DMS 273 (cell line): ENCODE measurements at regions not wholly inside any gene's neighbourhood (a gene's known extent, or its start where the extent isn't known, plus 50 kb on each side); places are given as distances from the start of the nearest gene placed in this dataset.
"Not testable (repeated sequence)": the region's sequence is repeated elsewhere in the genome, so short reads cannot be mapped to it uniquely, and the experiment has no call there.

Source experiments
- DNase-seq: peaks from one replicate; lab custom pipeline; 2025; ENCODE audit not compliant: unreplicated experiment; lab: John Stamatoyannopoulos, UW

- DNase-seq: peak; percentile 43
Measured at GRCh38 chr14:77985211-77985615, 185.0 kb upstream of the NRXN3 start.

GRCh38 chr14:77986773-77987172 is 183.4 kb upstream of the NRXN3 start:
- DNase-seq: no peak

GRCh38 chr14:77988096-77988870 is 181.9 kb upstream of the NRXN3 start:
- no peak for DNase-seq

GRCh38 chr14:77988970-77989369 is 181.2 kb upstream of the NRXN3 start:
- DNase-seq: no peak

- DNase-seq: no peak
Measured at GRCh38 chr14:77989441-77989991, 180.7 kb upstream of the NRXN3 start.

GRCh38 chr14:77990337-77990736 is 179.8 kb upstream of the NRXN3 start:
- DNase-seq: no peak

GRCh38 chr14:77991128-77991772 is 178.9 kb upstream of the NRXN3 start:
- peak; percentile 56 for DNase-seq

- no peak for DNase-seq
Measured at GRCh38 chr14:78005325-78005724, 164.8 kb upstream of the NRXN3 start.

- no peak for DNase-seq
Measured at GRCh38 chr14:78007160-78007559, 163.0 kb upstream of the NRXN3 start.

- no peak for DNase-seq
Measured at GRCh38 chr14:78010688-78011087, 159.5 kb upstream of the NRXN3 start.

GRCh38 chr14:78013911-78014310 is 156.3 kb upstream of the NRXN3 start:
- DNase-seq: not testable (repeated sequence)

- no peak for DNase-seq
Measured at GRCh38 chr14:78016532-78016931, 153.6 kb upstream of the NRXN3 start.

- DNase-seq: no peak
Measured at GRCh38 chr14:78018283-78018682, 151.9 kb upstream of the NRXN3 start.

- peak; percentile 81 for DNase-seq
Measured at GRCh38 chr14:78022059-78022458, 148.1 kb upstream of the NRXN3 start.

- DNase-seq: no peak
Measured at GRCh38 chr14:78023112-78023511, 147.1 kb upstream of the NRXN3 start.

- DNase-seq: no peak
Measured at GRCh38 chr14:78028471-78028870, 141.7 kb upstream of the NRXN3 start.

- DNase-seq: peak; percentile 36
Measured at GRCh38 chr14:78029601-78030372, 140.4 kb upstream of the NRXN3 start.

GRCh38 chr14:78043349-78043748 is 126.8 kb upstream of the NRXN3 start:
- DNase-seq: no peak

- no peak for DNase-seq
Measured at GRCh38 chr14:78048120-78048519, 122.1 kb upstream of the NRXN3 start.

- DNase-seq: not testable (repeated sequence)
Measured at GRCh38 chr14:78056890-78057289, 113.3 kb upstream of the NRXN3 start.

- no peak for DNase-seq
Measured at GRCh38 chr14:78070344-78070743, 99.8 kb upstream of the NRXN3 start.
